NCI-H1417 (cell line): ENCODE measurements at regions not wholly inside any gene's neighbourhood (a gene's known extent, or its start where the extent isn't known, plus 50 kb on each side); places are given as distances from the start of the nearest gene placed in this dataset.
"Not testable (repeated sequence)": the region's sequence is repeated elsewhere in the genome, so short reads cannot be mapped to it uniquely, and the experiment has no call there.

Experiments used
- DNase-seq, 3 experiments: peaks; one replicate each; lab custom pipeline; 2025; lab: John Stamatoyannopoulos, UW

GRCh38 chr10:65787571-65787970 is 1138.3 kb upstream of the LRRTM3 start:
- no peak for DNase-seq

GRCh38 chr10:65788271-65788670 is 1137.6 kb upstream of the LRRTM3 start:
- no peak for DNase-seq

GRCh38 chr10:65791979-65792378 is 1133.9 kb upstream of the LRRTM3 start:
- DNase-seq: no peak

- DNase-seq: no peak
Measured at GRCh38 chr10:65793738-65794425, 1132.0 kb upstream of the LRRTM3 start.

- DNase-seq: not testable (repeated sequence)
Measured at GRCh38 chr10:65794861-65795260, 1131.0 kb upstream of the LRRTM3 start.

GRCh38 chr10:65796472-65796871 is 1129.4 kb upstream of the LRRTM3 start:
- DNase-seq: no peak

GRCh38 chr10:65798133-65798532 is 1127.7 kb upstream of the LRRTM3 start:
- DNase-seq: no peak

- DNase-seq: no peak
Measured at GRCh38 chr10:65802391-65802790, 1123.4 kb upstream of the LRRTM3 start.

- no peak for DNase-seq
Measured at GRCh38 chr10:65805511-65805910, 1120.3 kb upstream of the LRRTM3 start.

GRCh38 chr10:65805993-65806392 is 1119.8 kb upstream of the LRRTM3 start:
- DNase-seq: no peak

- DNase-seq: no peak
Measured at GRCh38 chr10:65808687-65809333, 1117.0 kb upstream of the LRRTM3 start.

- DNase-seq: no peak
Measured at GRCh38 chr10:65811931-65812525, 1113.8 kb upstream of the LRRTM3 start.

GRCh38 chr10:65816536-65816935 is 1109.3 kb upstream of the LRRTM3 start:
- DNase-seq: no peak

GRCh38 chr10:65818990-65819389 is 1106.8 kb upstream of the LRRTM3 start:
- peak in 1 of 3 experiments; percentile 1 for DNase-seq

GRCh38 chr10:65827359-65827758 is 1098.5 kb upstream of the LRRTM3 start:
- no peak for DNase-seq

GRCh38 chr10:65838811-65839210 is 1087.0 kb upstream of the LRRTM3 start:
- no peak for DNase-seq

GRCh38 chr10:65843203-65843602 is 1082.6 kb upstream of the LRRTM3 start:
- DNase-seq: no peak

- DNase-seq: no peak
Measured at GRCh38 chr10:65845916-65846315, 1079.9 kb upstream of the LRRTM3 start.

- no peak for DNase-seq
Measured at GRCh38 chr10:65846541-65846940, 1079.3 kb upstream of the LRRTM3 start.

GRCh38 chr10:65846949-65847348 is 1078.9 kb upstream of the LRRTM3 start:
- DNase-seq: no peak

- DNase-seq: no peak
Measured at GRCh38 chr10:65847436-65848230, 1078.2 kb upstream of the LRRTM3 start.

- no peak for DNase-seq
Measured at GRCh38 chr10:65858841-65859240, 1067.0 kb upstream of the LRRTM3 start.

GRCh38 chr10:65861249-65861648 is 1064.6 kb upstream of the LRRTM3 start:
- DNase-seq: no peak
